Hepatocyte (in vitro differentiated cells): ENCODE measurements at regions not wholly inside any gene's neighbourhood (a gene's known extent, or its start where the extent isn't known, plus 50 kb on each side); places are given as distances from the start of the nearest gene placed in this dataset.

ENCODE experiments used
- DNase-seq: peaks from one replicate; pipeline ENCODE4 v3.0.0-alpha.2; 2016; ENCODE audit warnings: low spot score
- H2AFZ ChIP-seq: fragments of 200-600 bp; sonication (generic); 2 replicates; pipeline ENCODE4 v1.6.0; 2016; ENCODE audit warnings: antibody characterized with exemption, mild to moderate bottlenecking
- H3K27ac ChIP-seq: fragments of 200-600 bp; sonication (generic); 2 replicates; pipeline ENCODE4 v1.5.1; 2016; ENCODE audit warnings: mild to moderate bottlenecking
- H3K27me3 ChIP-seq: fragments of 200-600 bp; sonication (generic); 2 replicates; pipeline ENCODE4 v1.6.1; 2016
- H3K36me3 ChIP-seq: fragments of 200-600 bp; sonication (generic); replicated peaks from 2 replicates; pipeline ENCODE4 v1.5.1; 2016; ENCODE audit warnings: low read depth; ENCODE audit not compliant: insufficient read depth
- H3K4me1 ChIP-seq: fragments of 200-600 bp; sonication (generic); 2 replicates; pipeline ENCODE4 v1.5.1; 2016; ENCODE audit warnings: mild to moderate bottlenecking, moderate library complexity; ENCODE audit not compliant: insufficient read depth
- H3K4me2 ChIP-seq: fragments of 200-600 bp; sonication (generic); 2 replicates; pipeline ENCODE4 v1.6.0; 2016
- H3K4me3 ChIP-seq: fragments of 200-600 bp; sonication (generic); 2 replicates; pipeline ENCODE4 v1.5.1; 2016; ENCODE audit warnings: mild to moderate bottlenecking
- H3K79me2 ChIP-seq: fragments of 200-600 bp; sonication (generic); 2 replicates; pipeline ENCODE4 v1.6.0; 2017; ENCODE audit warnings: mild to moderate bottlenecking
- H3K9me2 ChIP-seq: fragments of 200-600 bp; sonication (generic); replicated peaks from 2 replicates; pipeline ENCODE4 v1.6.0; 2017; ENCODE audit warnings: mild to moderate bottlenecking; ENCODE audit not compliant: insufficient read depth
- H3K9me3 ChIP-seq: fragments of 200-600 bp; sonication (generic); 2 replicates; pipeline ENCODE4 v1.5.1; 2016; ENCODE audit warnings: low read depth, mild to moderate bottlenecking
- H4K20me1 ChIP-seq: fragments of 200-600 bp; sonication (generic); 2 replicates; pipeline ENCODE4 v1.6.0; 2016; ENCODE audit warnings: mild to moderate bottlenecking; ENCODE audit not compliant: insufficient read depth, poor library complexity, severe bottlenecking
- EZH2 ChIP-seq: fragments of 200-600 bp; sonication (generic); IDR thresholded peaks from 2 replicates; pipeline ENCODE4 v1.6.1; 2016; ENCODE audit warnings: antibody characterized with exemption, mild to moderate bottlenecking, borderline replicate concordance
- EZH2phosphoT487 ChIP-seq: fragments of 200-600 bp; sonication (generic); IDR thresholded peaks from one replicate; pipeline ENCODE4 v1.6.1; 2018; ENCODE audit warnings: antibody characterized with exemption, mild to moderate bottlenecking, low read depth, moderate library complexity; ENCODE audit not compliant: unreplicated experiment, severe bottlenecking
- WGBS: methylation state at CpG from one replicate; pipeline ENCODE4 v1.1.6; 2016; ENCODE audit warnings: low lambda C conversion rate; ENCODE audit errors: missing lambda C conversion rate; 5-methylcytosine and 5-hydroxymethylcytosine counted together
- TF ChIP-seq, protein P1 (sequence below): fragments of 200-600 bp; sonication (generic); IDR thresholded peaks from 2 replicates; pipeline ENCODE4 v1.5.1; 2016; ENCODE audit warnings: antibody characterized with exemption, mild to moderate bottlenecking; ENCODE audit not compliant: poor library complexity

DNA sequence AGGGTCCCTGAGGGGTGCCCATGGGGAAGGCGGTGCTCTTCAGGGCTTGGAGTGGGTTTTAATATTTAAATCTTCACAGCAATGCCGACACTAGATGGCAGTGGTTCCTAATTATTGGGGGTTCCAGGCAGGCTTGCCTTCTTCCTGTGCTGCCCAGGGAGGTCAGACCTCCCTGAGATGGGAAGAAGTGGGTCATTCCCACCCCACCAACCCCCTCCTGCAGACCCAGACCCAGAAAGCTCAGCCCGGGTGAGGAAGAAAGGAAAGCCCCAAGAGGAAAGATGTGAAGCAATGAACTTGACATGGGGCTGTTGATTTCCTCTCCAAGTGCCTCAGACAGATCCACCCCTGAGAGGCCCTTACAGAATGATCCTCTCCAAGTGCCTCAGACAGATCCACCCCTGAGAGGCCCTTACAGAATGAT, 85.1 kb upstream of the LANCL2 start:
- Histone ChIP-seq H2AFZ (no peak overlapping the region), H3K79me2 (no peaks in the 10 kb centered on the region), H3K27ac (no peak overlapping the region), H3K9me2 (no peaks in the 10 kb centered on the region), H4K20me1 (no peaks in the 10 kb centered on the region), H3K9me3 (no peaks in the 10 kb centered on the region), H3K4me2 (no peak overlapping the region), H3K36me3 (no peaks in the 10 kb centered on the region), H3K27me3 (no peaks in the 10 kb centered on the region), H3K4me1 (no peaks in the 10 kb centered on the region), H3K4me3 (no peak overlapping the region)
- TF ChIP-seq, protein P1, sequence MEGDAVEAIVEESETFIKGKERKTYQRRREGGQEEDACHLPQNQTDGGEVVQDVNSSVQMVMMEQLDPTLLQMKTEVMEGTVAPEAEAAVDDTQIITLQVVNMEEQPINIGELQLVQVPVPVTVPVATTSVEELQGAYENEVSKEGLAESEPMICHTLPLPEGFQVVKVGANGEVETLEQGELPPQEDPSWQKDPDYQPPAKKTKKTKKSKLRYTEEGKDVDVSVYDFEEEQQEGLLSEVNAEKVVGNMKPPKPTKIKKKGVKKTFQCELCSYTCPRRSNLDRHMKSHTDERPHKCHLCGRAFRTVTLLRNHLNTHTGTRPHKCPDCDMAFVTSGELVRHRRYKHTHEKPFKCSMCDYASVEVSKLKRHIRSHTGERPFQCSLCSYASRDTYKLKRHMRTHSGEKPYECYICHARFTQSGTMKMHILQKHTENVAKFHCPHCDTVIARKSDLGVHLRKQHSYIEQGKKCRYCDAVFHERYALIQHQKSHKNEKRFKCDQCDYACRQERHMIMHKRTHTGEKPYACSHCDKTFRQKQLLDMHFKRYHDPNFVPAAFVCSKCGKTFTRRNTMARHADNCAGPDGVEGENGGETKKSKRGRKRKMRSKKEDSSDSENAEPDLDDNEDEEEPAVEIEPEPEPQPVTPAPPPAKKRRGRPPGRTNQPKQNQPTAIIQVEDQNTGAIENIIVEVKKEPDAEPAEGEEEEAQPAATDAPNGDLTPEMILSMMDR, result peak; percentile 72
- TF ChIP-seq EZH2, result no peak
- TF ChIP-seq EZH2phosphoT487, result no peak
- peak; percentile 82 for DNase-seq
- 10% methylated on average over 3 of the region's 3 CpGs for WGBS

DNA sequence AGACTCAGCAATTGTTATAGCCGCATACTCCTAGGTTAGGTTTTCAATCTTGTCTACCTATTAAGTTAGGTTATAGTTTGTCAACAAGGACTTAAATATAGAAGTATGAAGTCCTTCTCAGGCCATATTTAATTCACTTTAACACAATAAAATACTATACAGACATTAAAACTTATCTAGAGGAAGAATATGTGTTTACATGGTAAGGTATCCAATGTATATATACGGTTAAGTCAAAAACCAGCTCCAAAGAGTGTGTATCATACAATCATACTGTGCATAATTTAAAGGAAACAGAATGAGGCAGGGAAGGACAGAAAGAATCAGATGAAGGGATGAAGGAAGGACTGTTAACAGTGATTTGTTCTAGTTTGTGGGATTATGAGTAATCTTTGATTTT, 79.5 kb upstream of the LANCL2 start:
- H2AFZ ChIP-seq, result no peak overlapping the region
- TF ChIP-seq EZH2phosphoT487 (no peak), EZH2 (no peak)
- TF ChIP-seq, protein P1, result no peak
- H3K27ac ChIP-seq, result no peak overlapping the region
- no peak for DNase-seq
- no peaks in the 10 kb centered on the region for H3K27me3 ChIP-seq
- H3K4me3 ChIP-seq, result no peak overlapping the region
- H3K36me3 ChIP-seq, result no peaks in the 10 kb centered on the region
- H3K9me3 ChIP-seq, result no peaks in the 10 kb centered on the region
- no peaks in the 10 kb centered on the region for H3K4me1 ChIP-seq
- no peaks in the 10 kb centered on the region for H4K20me1 ChIP-seq
- no peaks in the 10 kb centered on the region for H3K9me2 ChIP-seq
- 95% methylated on average over 2 of the region's 2 CpGs for WGBS
- no peaks in the 10 kb centered on the region for H3K79me2 ChIP-seq
- H3K4me2 ChIP-seq, result no peak overlapping the region

DNA sequence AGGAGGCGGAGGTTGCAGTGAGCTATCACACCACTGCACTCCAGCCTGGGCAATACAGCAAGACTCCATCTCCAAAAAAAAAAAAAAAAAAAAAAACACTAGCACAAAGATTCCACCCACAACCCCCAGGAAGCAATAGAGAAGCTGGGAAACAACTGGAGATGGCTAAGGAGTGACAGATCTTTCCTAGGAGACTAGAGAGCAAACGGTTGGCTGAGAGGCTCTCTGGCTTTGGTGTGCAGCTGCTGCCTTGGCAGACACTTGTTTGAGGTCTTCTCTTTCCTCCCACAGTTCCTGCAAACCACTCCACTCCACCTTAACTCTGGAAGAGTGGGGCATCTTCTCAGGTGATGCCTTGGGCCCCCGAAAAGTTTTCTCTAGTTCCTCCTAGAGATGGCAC, 78.5 kb upstream of the LANCL2 start:
- Histone ChIP-seq H3K4me3 (no peak overlapping the region), H2AFZ (no peak overlapping the region), H3K79me2 (no peaks in the 10 kb centered on the region), H3K4me2 (no peak overlapping the region), H3K4me1 (no peaks in the 10 kb centered on the region), H3K9me2 (no peaks in the 10 kb centered on the region), H3K36me3 (no peaks in the 10 kb centered on the region), H3K9me3 (no peaks in the 10 kb centered on the region), H3K27me3 (no peaks in the 10 kb centered on the region), H4K20me1 (no peaks in the 10 kb centered on the region), H3K27ac (no peak overlapping the region)
- 80% methylated on average over 3 of the region's 3 CpGs for WGBS
- no peak for DNase-seq
- TF ChIP-seq, protein P1, result no peak
- TF ChIP-seq EZH2phosphoT487 (no peak), EZH2 (no peak)

DNA sequence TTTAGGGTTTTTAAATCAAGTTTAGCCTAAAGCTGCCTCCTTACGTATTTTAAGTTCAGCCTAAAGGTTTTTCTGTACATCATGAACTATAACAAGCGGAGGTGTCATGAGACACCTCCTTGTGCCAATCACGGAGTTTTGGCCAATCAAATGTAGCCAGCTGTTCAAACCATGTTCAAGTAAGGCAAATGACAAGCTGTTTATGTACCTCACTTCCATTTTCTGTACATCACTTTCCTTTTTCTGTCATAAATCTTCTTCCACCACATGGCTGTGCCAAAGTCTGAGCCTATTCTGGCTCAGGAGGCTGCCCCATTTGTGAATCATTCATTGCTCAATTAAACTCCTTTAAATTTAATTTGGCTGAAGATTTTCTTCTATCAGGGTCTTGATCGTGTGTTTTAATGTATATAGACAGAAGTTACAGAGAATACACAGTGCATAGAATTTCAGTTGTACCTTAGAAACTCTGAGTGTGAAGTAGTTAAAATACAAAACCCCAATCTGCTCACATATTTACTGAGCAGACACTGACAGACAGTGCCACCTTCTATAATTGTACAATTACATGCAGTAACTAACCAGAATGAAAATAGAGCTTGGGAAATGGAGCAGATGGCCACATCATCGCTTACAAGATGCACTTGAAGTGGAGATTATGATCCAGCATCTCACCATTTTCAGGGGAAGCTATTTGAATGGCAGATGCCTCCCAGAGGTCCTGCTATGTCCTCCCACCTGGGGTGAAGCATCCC, 76.9 kb upstream of the LANCL2 start:
- 85% methylated on average over 5 of the region's 5 CpGs for WGBS
- Histone ChIP-seq H3K4me2 (no peak overlapping the region), H3K79me2 (no peaks in the 10 kb centered on the region), H2AFZ (no peak overlapping the region), H3K9me2 (no peaks in the 10 kb centered on the region), H3K4me3 (no peak overlapping the region), H3K27me3 (no peaks in the 10 kb centered on the region), H3K9me3 (no peaks in the 10 kb centered on the region), H3K27ac (no peak overlapping the region), H3K4me1 (no peaks in the 10 kb centered on the region), H3K36me3 (no peaks in the 10 kb centered on the region), H4K20me1 (no peaks in the 10 kb centered on the region)
- TF ChIP-seq, protein P1, result no peak
- TF ChIP-seq EZH2phosphoT487 (no peak), EZH2 (no peak)
- DNase-seq, result no peak
